ENCODE measurements at regions not wholly inside any gene's neighbourhood (a gene's known extent, or its start where the extent isn't known, plus 50 kb on each side); places are given as distances from the start of the nearest gene placed in this dataset.

DNA sequence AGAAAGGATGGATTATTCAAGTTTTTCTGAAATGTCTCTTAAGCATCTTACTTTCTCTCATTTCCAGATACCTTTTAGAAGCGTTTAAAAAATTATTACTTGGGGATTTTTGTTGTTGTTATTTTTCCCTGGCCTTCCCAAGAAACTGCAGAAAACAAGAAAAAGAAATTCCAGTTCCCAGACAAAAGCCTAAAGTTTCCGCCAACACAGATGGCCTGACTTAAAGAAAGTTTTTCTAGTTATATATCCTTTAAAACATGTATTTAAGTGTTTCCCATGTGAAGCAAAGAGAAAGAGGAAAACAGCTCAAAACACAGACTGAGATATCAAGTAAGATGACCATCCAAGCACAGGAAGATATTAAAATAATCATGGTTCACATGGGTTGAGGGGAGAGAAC lies 401.7 kb upstream of the MAF start:
- no peaks in the 10 kb centered on the region for H3K79me2 ChIP-seq (ENCODE audit: insufficient read depth, low read length)
- no peaks in the 10 kb centered on the region for H4K20me1 ChIP-seq (ENCODE audit: control insufficient read depth, insufficient read depth, insufficient read length)
- Mint-ChIP-seq H3K36me3 (ENCODE audit: insufficient read depth in 1 of 3, low read depth in 3 of 3) (no peaks in the 10 kb centered on the region), H3K27ac (no peak overlapping the region), H3K9me3 (no peaks in the 10 kb centered on the region), H3K27me3 (ENCODE audit: low read depth) (no peaks in the 10 kb centered on the region), H3K4me1 (no peaks in the 10 kb centered on the region), H3K4me3 (no peak overlapping the region)
- H2BK5ac ChIP-seq (ENCODE audit: insufficient read length, low read length), result no peak overlapping the region
- H4K91ac ChIP-seq (ENCODE audit: insufficient read length, low read depth, low read length), result no peak overlapping the region
- no peak for DNase-seq
- H2BK15ac ChIP-seq (ENCODE audit: low read depth, low read length), result no peak overlapping the region
- no peak overlapping the region for H2AFZ ChIP-seq (ENCODE audit: low read length)
- no peak overlapping the region for H3K23ac ChIP-seq (ENCODE audit: insufficient read length, low read depth, low read length)
- no peaks in the 10 kb centered on the region for H3K9me3 ChIP-seq (ENCODE audit: control insufficient read depth, low read depth, low read length)
- H3T11ph ChIP-seq (ENCODE audit: low read length), result no peak overlapping the region
- no peak overlapping the region for H3K9ac ChIP-seq (ENCODE audit: extremely low read depth, insufficient read length, low read length)
- no peak overlapping the region for H4K5ac ChIP-seq (ENCODE audit: insufficient read length, low read depth, low read length)
- H3K4ac ChIP-seq (ENCODE audit: low read depth, low read length), result no peak overlapping the region
- no peak overlapping the region for H3K4me2 ChIP-seq (ENCODE audit: insufficient read depth, insufficient read length, low read length)
- no peak overlapping the region for H3K18ac ChIP-seq (ENCODE audit: insufficient read length, low read depth, low read length)
- no peaks in the 10 kb centered on the region for H3K23me2 ChIP-seq (ENCODE audit: insufficient read length, low read depth, low read length, poor library complexity, severe bottlenecking)
- H3K56ac ChIP-seq (ENCODE audit: insufficient read length, low read depth, low read length), result no peak overlapping the region
- whole genome bisulfite sequencing (ENCODE audit: extremely low coverage, insufficient read length, low lambda C conversion rate), result no CpG with 5 or more reads among the region's 2 CpGs
- H3K79me1 ChIP-seq (ENCODE audit: insufficient read depth, low read depth, low read length, poor library complexity, severe bottlenecking), result no peaks in the 10 kb centered on the region
- no peak overlapping the region for H3K14ac ChIP-seq (ENCODE audit: insufficient read depth, low read length)
- TF ChIP-seq, protein P1, sequence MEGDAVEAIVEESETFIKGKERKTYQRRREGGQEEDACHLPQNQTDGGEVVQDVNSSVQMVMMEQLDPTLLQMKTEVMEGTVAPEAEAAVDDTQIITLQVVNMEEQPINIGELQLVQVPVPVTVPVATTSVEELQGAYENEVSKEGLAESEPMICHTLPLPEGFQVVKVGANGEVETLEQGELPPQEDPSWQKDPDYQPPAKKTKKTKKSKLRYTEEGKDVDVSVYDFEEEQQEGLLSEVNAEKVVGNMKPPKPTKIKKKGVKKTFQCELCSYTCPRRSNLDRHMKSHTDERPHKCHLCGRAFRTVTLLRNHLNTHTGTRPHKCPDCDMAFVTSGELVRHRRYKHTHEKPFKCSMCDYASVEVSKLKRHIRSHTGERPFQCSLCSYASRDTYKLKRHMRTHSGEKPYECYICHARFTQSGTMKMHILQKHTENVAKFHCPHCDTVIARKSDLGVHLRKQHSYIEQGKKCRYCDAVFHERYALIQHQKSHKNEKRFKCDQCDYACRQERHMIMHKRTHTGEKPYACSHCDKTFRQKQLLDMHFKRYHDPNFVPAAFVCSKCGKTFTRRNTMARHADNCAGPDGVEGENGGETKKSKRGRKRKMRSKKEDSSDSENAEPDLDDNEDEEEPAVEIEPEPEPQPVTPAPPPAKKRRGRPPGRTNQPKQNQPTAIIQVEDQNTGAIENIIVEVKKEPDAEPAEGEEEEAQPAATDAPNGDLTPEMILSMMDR (conservative IDR thresholded peaks at IDR 0.05), result no peak
- no peak overlapping the region for H3K27ac ChIP-seq (ENCODE audit: insufficient read length, low read depth, low read length)
- H2BK20ac ChIP-seq (ENCODE audit: low read depth, low read length, poor library complexity, severe bottlenecking), result no peak overlapping the region
- no peak overlapping the region for H2BK120ac ChIP-seq (ENCODE audit: low read depth, low read length, poor library complexity, severe bottlenecking)
- H4K8ac ChIP-seq (replicated peaks; ENCODE audit: insufficient read length, low read depth, low read length), result no peak overlapping the region
- H3K4me1 ChIP-seq (ENCODE audit: insufficient read depth, low read length), result no peaks in the 10 kb centered on the region
- no peak overlapping the region for H2AK5ac ChIP-seq (ENCODE audit: insufficient read length, low read length)
- H2BK12ac ChIP-seq (ENCODE audit: insufficient read length, low read depth, low read length), result no peak overlapping the region
- no peaks in the 10 kb centered on the region for H3K27me3 ChIP-seq (ENCODE audit: insufficient read depth, low read length)

Measured in H9 (cell line).